GM18526 (cell line): ENCODE measurements at regions not wholly inside any gene's neighbourhood (a gene's known extent, or its start where the extent isn't known, plus 50 kb on each side); places are given as distances from the start of the nearest gene placed in this dataset.

Experiments
- POLR2A ChIP-seq: IDR thresholded peaks from 3 replicates; pipeline ENCODE4 v1.6.1; 2011; ENCODE audit not compliant: insufficient read length; ENCODE audit errors: extremely low read depth

DNA sequence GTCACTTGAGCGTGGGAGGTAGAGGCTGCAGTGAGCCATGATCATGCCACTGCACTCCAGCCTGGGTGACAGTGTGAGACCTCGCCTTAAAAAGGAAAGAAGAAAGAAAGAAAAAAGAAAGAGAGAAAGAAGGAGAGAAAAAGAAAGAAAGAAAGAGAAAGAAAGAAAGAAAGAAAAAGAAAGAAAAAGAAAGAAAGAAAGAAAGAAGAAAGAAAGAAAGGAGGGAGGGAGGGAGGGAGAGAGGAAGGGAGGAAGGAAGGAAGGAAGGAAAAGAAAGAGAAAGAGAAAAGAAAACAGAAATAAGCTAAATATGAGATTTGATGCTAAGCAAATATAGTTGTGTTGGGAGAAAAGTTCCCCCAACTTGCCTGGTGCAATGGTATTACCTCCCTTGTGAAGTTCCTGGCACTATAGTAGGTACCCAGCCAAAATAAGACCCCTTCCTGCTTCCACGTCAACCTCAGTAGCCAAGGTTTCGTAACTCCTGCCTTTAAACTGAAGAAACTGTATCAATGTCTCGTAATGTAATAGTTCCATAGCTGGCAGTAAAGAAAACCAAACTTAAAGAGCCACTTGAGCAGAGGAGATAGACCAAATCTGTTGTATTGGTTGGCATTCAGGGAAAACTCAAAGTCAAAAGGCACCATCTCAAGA, 88.1 kb upstream of the HNRNPU start:
- no peak for TF ChIP-seq POLR2A

DNA sequence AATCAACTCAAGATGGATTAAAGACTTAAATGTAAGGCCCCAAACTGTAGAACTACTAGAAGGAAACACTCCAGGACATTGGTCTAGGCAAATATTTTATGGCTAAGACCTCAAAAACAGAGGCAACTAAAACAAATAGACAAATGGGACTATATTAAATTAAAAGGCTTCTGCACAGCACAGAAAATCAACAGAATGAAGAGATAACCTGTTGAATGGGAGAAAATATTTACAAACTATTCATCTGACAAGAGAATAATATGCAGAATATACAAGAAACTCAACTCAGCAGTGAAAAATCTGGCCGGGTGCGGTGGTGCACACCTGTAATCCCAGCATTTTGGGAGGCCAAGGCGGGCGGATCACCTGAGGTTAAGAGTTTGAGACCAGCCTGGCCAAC, 84.1 kb upstream of the HNRNPU start:
- TF ChIP-seq POLR2A: no peak

DNA sequence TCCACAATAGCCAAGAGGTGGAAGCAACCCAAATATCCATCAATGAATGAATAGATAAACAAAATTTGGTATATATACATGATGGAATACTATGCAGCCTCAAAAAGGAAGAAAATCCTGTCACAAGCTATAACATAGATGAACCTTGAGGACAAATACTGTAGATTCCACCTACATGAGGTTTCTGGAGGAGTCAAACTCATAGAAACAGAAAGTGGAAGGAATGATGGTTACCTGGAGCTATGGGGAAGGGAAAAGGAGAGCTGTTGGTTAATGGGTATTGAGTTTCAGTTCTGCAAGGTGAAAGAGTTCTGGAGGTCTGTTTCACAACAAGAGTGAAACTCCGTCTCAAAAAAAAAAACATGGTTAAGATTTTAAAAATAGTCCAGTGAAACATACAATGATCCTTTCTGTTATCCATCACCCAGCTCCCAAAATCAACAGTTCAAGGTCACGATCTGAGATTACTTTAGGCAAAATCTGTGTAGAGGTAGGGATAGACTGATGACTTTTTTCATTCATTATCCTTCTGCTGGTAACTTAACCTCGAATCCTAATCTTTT, 80.8 kb upstream of the HNRNPU start:
- TF ChIP-seq POLR2A: no peak

DNA sequence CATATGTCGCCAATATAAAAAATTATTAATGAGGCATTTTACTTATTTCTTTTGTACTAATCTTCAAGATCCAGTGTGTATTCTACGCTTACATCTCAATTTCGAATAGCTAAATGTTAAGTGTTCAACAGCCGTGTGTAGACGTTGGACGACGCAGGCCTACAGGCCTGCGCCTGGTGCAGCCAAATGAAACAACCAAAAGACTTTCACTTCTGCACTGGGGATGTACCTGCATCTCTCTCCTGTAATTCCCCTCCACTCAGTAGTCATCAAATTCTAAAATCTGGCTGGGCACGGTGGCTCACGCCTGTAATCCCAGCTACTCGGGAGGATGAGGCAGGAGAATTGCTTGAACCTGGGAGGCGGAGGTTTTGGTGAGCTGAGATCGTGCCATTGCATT, 76.8 kb upstream of the HNRNPU start:
- TF ChIP-seq POLR2A: no peak

DNA sequence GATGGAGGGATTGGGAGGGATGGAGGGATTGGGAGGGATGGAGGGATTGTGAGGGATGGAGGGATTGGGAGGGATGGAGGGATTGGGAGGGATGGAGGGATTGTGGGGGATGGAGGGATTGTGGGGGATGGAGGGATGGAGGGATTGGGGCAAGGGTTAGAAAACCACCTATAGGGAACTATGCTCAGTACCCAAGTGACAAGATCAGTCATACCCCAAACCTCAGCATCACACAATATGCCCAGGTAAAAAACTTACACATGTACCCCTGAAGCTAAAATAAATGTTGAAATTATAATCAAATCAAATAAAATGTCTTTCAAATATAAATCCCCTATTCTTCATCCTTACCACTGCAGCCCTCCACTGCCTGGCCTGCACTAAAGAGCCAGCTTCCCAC, 72.8 kb upstream of the HNRNPU start:
- no peak for TF ChIP-seq POLR2A

DNA sequence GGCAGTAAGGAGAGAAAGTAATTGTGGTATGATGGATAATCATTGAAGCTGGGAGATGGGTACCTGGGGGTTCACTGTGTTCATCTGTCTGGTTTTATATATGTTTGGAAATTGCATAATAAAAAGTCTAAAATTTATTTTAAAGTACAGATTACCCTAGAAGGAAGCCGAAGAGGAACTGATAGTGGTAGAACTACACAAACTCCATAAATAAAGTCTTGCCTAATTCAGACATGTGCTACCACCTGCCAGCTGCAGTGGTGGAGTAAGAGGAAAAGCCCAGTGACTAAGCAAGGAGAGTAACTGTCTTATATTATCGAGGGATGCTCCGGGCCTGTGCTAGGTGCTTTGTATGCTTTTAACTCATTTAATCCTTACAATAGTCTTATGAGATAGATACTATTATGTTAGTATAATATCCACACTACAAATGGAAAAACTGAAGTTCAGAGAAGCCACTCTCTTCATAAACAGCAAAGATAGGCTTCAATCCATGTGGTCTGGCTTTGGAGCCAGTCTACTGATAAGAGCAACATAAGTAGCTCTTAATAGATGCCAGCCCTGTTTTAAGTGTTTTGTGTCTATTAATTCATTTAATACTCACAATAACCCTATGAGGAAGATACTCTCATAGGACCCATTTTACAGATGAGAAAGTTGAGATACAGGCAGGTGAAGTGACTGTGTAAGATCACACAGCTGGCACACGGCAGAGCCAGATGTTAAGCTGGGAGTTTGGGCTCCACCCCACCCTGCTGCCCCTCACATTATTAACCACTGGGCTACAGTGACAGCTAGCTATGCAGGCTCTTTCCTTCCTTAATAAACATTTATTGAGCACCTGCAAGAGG, 56.8 kb upstream of the HNRNPU start:
- no peak for TF ChIP-seq POLR2A

DNA sequence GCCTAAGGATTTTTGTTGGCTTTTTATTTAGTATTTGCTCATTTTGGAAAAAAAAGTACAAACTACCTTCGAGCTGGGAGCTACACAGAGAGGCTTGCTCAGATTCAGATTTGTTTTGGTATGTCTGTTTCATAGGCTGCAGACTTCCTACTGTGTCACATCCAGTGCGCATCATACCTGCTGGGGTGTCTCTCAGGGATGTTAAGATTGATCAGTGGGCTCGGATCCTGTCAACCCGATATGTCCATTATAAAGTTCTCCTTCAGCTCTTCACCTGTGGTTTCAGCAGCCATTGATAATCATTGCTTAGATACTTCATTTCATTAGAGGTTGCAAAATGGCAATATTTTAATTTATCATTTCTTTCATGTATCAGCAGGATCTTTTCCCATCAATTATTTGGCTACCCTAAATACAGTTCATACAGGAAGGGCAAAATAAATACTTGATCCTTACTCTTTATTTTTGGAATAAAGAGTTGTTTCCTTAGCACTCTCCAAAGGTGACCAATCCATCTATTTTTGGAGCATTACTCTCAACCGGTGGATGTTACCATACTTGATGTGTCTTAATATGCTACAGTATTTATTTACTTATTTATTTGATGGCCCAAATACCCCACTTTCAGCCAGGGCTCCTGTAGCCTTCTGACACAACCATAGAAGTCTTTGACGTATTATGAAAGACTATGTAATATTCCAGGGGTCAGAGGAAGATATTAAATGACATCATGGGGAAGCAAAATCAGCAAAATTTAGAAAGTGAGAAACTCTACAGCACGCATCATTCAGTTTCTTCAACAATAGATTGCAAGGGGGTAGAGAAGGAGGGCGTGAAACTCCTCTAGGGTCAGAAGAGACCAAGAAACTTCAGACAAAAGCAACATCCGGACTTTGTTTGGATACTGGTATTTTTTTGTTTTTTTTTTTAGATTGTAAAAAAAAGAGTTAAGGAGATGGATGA, 55.3 kb upstream of the HNRNPU start:
- no peak for TF ChIP-seq POLR2A

DNA sequence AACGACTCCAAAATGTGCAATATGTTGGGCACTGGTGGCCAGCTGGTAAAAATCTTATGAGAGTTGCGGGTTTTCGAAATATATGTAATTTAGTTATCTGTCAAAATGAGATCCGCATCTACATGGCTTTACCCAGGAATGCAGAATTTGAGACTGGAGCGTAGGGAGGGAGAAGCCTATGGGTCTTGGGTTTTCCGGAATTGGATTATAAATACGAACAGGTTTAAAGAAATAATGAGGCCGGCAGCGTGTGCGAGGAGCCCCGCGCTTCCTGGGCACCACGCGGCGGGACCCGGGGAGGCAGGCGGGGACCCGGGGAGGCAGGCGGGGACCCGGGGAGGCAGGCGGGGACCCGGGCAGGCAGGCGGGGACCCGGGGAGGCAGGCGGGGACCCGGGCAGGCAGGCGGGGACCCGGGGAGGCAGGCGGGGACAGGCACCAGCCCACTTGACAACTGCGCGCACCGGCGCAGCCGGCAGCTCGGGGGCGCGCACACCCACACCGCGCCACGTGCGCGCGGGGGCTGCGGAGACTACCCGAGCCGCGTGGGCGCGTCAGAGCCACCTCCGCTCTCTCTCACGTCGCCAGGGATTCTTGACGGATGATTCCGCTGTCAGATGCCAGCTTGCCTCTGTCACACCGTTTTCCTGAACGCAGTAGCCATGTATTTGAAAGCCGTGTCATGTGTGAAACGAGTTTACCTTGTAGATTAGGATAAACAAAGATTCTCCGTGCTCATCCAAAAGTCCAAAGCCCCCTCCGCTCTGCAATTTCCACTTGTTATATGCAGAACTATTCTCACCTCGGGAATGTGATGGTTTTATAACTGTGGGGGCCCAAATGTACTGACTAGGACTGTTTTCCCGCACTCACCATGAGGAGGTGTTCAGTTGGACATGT, 54.3 kb upstream of the HNRNPU start:
- TF ChIP-seq POLR2A: peak; percentile 45

DNA sequence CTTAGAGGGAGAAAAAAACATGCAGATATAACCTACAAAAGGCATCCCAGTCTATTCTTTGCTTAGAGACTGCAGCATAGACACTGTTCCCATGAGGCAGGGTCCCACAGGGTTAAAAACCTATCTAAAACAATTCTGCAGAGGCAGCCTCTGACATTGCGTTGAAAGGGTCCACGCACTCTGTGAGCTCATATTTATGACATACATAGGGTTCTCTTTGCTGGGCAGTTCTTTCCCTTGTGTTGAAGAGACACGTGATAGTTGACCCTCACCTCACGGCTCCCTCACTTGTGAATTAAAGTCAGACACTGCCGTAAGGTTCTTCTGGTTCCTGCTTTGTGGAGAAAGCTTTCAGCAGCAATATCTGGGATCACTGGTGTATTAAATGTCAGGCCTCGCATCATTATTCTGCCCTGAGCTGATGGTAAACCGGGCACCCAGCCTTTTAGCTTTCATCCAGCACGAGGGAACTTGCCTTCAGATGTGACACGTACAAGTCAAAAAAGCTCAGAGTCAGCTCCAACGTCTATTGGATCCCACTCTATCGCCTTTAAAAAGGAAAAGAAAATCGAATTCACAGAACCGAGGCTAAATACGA, 52.8 kb upstream of the HNRNPU start:
- TF ChIP-seq POLR2A: no peak

DNA sequence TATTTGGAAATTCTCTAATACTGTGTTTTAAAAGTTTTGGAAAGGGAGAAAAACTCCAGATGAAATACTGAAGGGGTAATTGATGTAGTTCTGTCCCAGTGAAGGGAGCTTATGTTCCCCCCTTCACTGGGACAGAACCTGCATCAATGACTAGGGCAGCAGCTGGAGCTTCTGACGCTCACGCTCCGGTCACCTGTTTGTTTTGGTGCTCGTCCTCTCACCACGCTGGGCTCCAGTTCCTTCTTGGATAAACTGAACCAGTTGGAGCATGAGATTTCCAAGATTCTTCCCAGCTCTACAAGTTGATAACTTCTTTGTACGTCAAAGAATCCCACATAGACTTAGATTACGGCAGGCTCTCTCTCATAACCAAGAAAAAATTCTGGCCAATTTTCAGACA, 51.4 kb upstream of the HNRNPU start:
- TF ChIP-seq POLR2A: no peak

DNA sequence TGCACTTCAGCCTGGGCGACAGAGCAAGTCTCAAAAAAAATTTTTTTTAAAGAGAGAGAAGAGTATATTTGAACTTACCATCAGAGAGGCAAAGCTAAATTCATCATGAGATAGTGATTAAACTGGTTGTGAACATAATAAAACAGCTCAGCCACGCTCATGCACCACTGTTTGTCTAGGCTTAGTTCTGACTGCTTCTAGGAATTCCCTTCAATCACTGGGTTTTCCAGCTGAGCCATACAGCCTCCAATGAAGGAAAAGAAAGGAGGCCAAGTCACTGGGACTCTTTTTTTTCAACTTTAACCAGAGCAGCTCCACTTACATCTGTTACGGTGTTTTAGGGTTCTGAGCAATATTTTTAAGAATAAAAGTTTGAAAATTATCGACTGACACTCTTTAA, 50.4 kb upstream of the HNRNPU start:
- no peak for TF ChIP-seq POLR2A
